NCI-H82 treated with DMSO at 0.1 percent for 48 hours (cell line): ENCODE measurements at regions not wholly inside any gene's neighbourhood (a gene's known extent, or its start where the extent isn't known, plus 50 kb on each side); places are given as distances from the start of the nearest gene placed in this dataset.
"Not testable (repeated sequence)": the region's sequence is repeated elsewhere in the genome, so short reads cannot be mapped to it uniquely, and the experiment has no call there.

ENCODE experiments used
- DNase-seq: peaks from one replicate; lab custom pipeline; 2025; ENCODE audit not compliant: unreplicated experiment; lab: John Stamatoyannopoulos, UW

GRCh38 chr2:105540642-105541041, 141.8 kb upstream of the FHL2 start:
- no peak for DNase-seq

GRCh38 chr2:105539331-105539730, 140.5 kb upstream of the FHL2 start:
- no peak for DNase-seq

GRCh38 chr2:105538840-105539239, 140.0 kb upstream of the FHL2 start:
- no peak for DNase-seq

- DNase-seq = no peak
These were observed 139.1 kb upstream of the FHL2 start for GRCh38 chr2:105537920-105538319.

- no peak for DNase-seq
These were observed 138.6 kb upstream of the FHL2 start for GRCh38 chr2:105537466-105537865.

- DNase-seq = no peak
These were observed 137.3 kb upstream of the FHL2 start for GRCh38 chr2:105536175-105536574.

GRCh38 chr2:105529258-105529657, 130.4 kb upstream of the FHL2 start:
- not testable (repeated sequence) for DNase-seq

- no peak for DNase-seq
These were observed 127.4 kb upstream of the FHL2 start for GRCh38 chr2:105526000-105526925.

GRCh38 chr2:105525201-105525600, 126.3 kb upstream of the FHL2 start:
- DNase-seq = no peak

GRCh38 chr2:105522645-105523044, 123.8 kb upstream of the FHL2 start:
- no peak for DNase-seq

GRCh38 chr2:105521616-105522015, 122.8 kb upstream of the FHL2 start:
- no peak for DNase-seq

GRCh38 chr2:105521176-105521575, 122.3 kb upstream of the FHL2 start:
- DNase-seq = peak; percentile 83

GRCh38 chr2:105519516-105519915, 120.7 kb upstream of the FHL2 start:
- DNase-seq = no peak

- DNase-seq = no peak
These were observed 120.0 kb upstream of the FHL2 start for GRCh38 chr2:105518897-105519296.

- no peak for DNase-seq
These were observed 119.2 kb upstream of the FHL2 start for GRCh38 chr2:105517814-105518705.

GRCh38 chr2:105515581-105516415, 116.9 kb upstream of the FHL2 start:
- no peak for DNase-seq

- DNase-seq = no peak
These were observed 115.7 kb upstream of the FHL2 start for GRCh38 chr2:105514576-105514975.

GRCh38 chr2:105510761-105511528, 112.1 kb upstream of the FHL2 start:
- no peak for DNase-seq

- DNase-seq = no peak
These were observed 110.6 kb upstream of the FHL2 start for GRCh38 chr2:105509269-105510086.
